B cell (primary cell): ENCODE measurements at regions not wholly inside any gene's neighbourhood (a gene's known extent, or its start where the extent isn't known, plus 50 kb on each side); places are given as distances from the start of the nearest gene placed in this dataset.

Experiments
- ATAC-seq: fragments of 200-7000 bp; cut with Tn5 transposase; one replicate; pipeline ENCODE4 v1.10.0; 2021; ENCODE audit warnings: low read depth, mild to moderate bottlenecking, moderate number of reproducible peaks, moderate library complexity
- CTCF ChIA-PET: fragments of 350-600 bp; sonication (Branson Sonifier 250); formaldehyde crosslinking; loops from one replicate; lab custom pipeline; 2021; ENCODE audit warnings: antibody characterized with exemption, inconsistent platforms; lab: Charles Lee
- POLR2A ChIA-PET: fragments of 350-600 bp; sonication (Branson Sonifier 250); formaldehyde crosslinking; loops from one replicate; lab custom pipeline; 2021; ENCODE audit warnings: antibody characterized with exemption; lab: Charles Lee
- DNase-seq: peaks from one replicate; pipeline ENCODE4 v3.0.0; 2013
- H2AFZ ChIP-seq: 2 replicates; pipeline ENCODE4 v1.6.1; 2012; ENCODE audit warnings: mild to moderate bottlenecking, low read depth, low read length; ENCODE audit not compliant: insufficient read depth, poor library complexity, severe bottlenecking
- H3K27ac ChIP-seq, 2 donors: 1 replicate in 1 of 2; 2 replicates in 1 of 2; pipeline ENCODE4 v1.5.1; 2012 to 2013; ENCODE audit warnings: low read length in 2 of 2, mild to moderate bottlenecking in 2 of 2, moderate library complexity in 1 of 2
- H3K27me3 ChIP-seq, 4 experiments: fragments of 200-600 bp in 1 of 4; sonication (generic) in 1 of 4; replicated peaks in 1 of 4; 1 replicate in 2 of 4; 2 replicates in 2 of 4; pipeline versions ENCODE4 v1.6.1 to v1.7.0; 2013 to 2016; ENCODE audit warnings: low read length in 3 of 4, mild to moderate bottlenecking in 2 of 4, mixed read lengths in 1 of 4, moderate library complexity in 1 of 4; ENCODE audit not compliant: insufficient read depth in 4 of 4, control insufficient read depth in 3 of 4; ENCODE audit errors: control extremely low read depth in 1 of 4
- H3K36me3 ChIP-seq, 2 experiments: replicated peaks in 1 of 2; 1 replicate in 1 of 2; 2 replicates in 1 of 2; pipeline versions ENCODE4 v1.6.1 to v1.7.1; 2013; ENCODE audit warnings: low read length in 1 of 2; ENCODE audit not compliant: insufficient read depth in 2 of 2, control insufficient read depth in 1 of 2; ENCODE audit errors: control extremely low read depth in 1 of 2, extremely low read depth in 1 of 2
- H3K4me1 ChIP-seq, 2 donors: fragments of 200-600 bp in 1 of 2; sonication (generic) in 1 of 2; 1 replicate in 1 of 2; 2 replicates in 1 of 2; pipeline versions ENCODE4 v1.5.1 to v1.6.1; 2013 to 2017; ENCODE audit warnings: low read length in 2 of 2; ENCODE audit not compliant: control insufficient read depth in 2 of 2, insufficient read depth in 2 of 2
- H3K4me2 ChIP-seq: replicated peaks from 2 replicates; pipeline ENCODE3; 2012; ENCODE audit warnings: mild to moderate bottlenecking, low read depth, low read length; ENCODE audit not compliant: poor library complexity, severe bottlenecking
- H3K4me3 ChIP-seq, 5 experiments: fragments of 200-600 bp in 1 of 5; sonication (generic) in 1 of 5; 1 replicate in 3 of 5; 2 replicates in 2 of 5; pipeline versions ENCODE4 v1.5.1 to v1.7.0; 2011 to 2016; ENCODE audit warnings: low read length in 4 of 5, mild to moderate bottlenecking in 4 of 5, low read depth in 2 of 5, control low read depth in 1 of 5, moderate library complexity in 1 of 5; ENCODE audit not compliant: insufficient read depth in 1 of 5; ENCODE audit errors: control extremely low read depth in 1 of 5, extremely low read depth in 1 of 5
- H3K79me2 ChIP-seq: fragments of 200-600 bp; sonication (generic); one replicate; pipeline ENCODE4 v1.6.0; 2016; ENCODE audit warnings: low read length; ENCODE audit not compliant: control insufficient read depth, insufficient read depth
- H3K9ac ChIP-seq: fragments of 200-600 bp; sonication (generic); 2 replicates; pipeline ENCODE4 v1.6.1; 2017; ENCODE audit warnings: mild to moderate bottlenecking, low read length, moderate library complexity
- H3K9me3 ChIP-seq, 3 donors: one replicate each; pipeline versions ENCODE4 v1.6.1 to v1.7.1; 2013; ENCODE audit warnings: low read length in 2 of 3; ENCODE audit not compliant: control insufficient read depth in 2 of 3, insufficient read depth in 1 of 3; ENCODE audit errors: control extremely low read depth in 1 of 3
- H4K20me1 ChIP-seq: 2 replicates; pipeline ENCODE4 v1.6.0; 2012; ENCODE audit warnings: mild to moderate bottlenecking, low read length; ENCODE audit not compliant: insufficient read depth, control insufficient read depth, poor library complexity, severe bottlenecking
- H3K27ac Mint-ChIP-seq: one replicate; pipeline ENCODE4 v1.8.0; 2021; ENCODE audit warnings: mixed read lengths
- H3K27me3 Mint-ChIP-seq: one replicate; pipeline ENCODE4 v1.8.0; 2021; ENCODE audit warnings: mixed read lengths
- H3K4me1 Mint-ChIP-seq: one replicate; pipeline ENCODE4 v1.8.0; 2021; ENCODE audit warnings: mixed read lengths
- H3K4me3 Mint-ChIP-seq: one replicate; pipeline ENCODE4 v1.8.0; 2021; ENCODE audit warnings: mixed read lengths
- H3K9me3 Mint-ChIP-seq: one replicate; pipeline ENCODE4 v1.8.0; 2022; ENCODE audit warnings: mixed read lengths; ENCODE audit not compliant: insufficient read depth
- EZH2 ChIP-seq: IDR thresholded peaks from 2 replicates; pipeline ENCODE4 v1.6.1; 2012; ENCODE audit warnings: borderline replicate concordance, low read depth, mild to moderate bottlenecking, moderate library complexity, low read length; ENCODE audit not compliant: insufficient read depth, poor library complexity, severe bottlenecking
- WGBS: methylation state at CpG from one replicate; pipeline ENCODE4 v1.1.5; 2013; ENCODE audit warnings: missing lambda C conversion rate; ENCODE audit not compliant: insufficient coverage; 5-methylcytosine and 5-hydroxymethylcytosine counted together
- intact Hi-C: fragments of 100-400 bp; cut with micrococcal nuclease; formaldehyde crosslinking; loops from one replicate; pipeline ENCODE4 v1.10.0; 2022
- TF ChIP-seq, protein P1 (sequence below): fragments of 200-600 bp; IDR thresholded peaks from one replicate; pipeline ENCODE4 v1.8.0; 2022; ENCODE audit warnings: antibody characterized with exemption, mild to moderate bottlenecking

DNA sequence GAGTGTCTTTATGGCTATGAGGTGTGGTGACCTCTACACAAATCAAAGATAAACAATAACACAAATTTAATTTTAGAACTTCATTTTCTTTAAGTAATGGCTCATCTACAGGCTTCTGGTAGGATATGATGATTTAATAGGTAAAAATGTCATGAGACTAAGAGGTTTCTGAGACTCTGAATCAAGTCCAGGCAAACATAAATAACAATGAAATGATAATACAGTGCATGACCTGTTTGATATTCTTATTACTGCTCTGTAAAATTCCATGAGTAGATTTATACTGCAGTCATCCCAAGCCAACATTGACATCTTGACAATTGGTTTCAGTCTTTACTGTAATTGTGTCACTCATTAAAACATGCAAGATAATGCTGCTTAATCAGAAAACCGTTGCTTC lies 936.8 kb downstream of the MCTP2 start:
- TF ChIP-seq EZH2 = no peak
- TF ChIP-seq, protein P1, sequence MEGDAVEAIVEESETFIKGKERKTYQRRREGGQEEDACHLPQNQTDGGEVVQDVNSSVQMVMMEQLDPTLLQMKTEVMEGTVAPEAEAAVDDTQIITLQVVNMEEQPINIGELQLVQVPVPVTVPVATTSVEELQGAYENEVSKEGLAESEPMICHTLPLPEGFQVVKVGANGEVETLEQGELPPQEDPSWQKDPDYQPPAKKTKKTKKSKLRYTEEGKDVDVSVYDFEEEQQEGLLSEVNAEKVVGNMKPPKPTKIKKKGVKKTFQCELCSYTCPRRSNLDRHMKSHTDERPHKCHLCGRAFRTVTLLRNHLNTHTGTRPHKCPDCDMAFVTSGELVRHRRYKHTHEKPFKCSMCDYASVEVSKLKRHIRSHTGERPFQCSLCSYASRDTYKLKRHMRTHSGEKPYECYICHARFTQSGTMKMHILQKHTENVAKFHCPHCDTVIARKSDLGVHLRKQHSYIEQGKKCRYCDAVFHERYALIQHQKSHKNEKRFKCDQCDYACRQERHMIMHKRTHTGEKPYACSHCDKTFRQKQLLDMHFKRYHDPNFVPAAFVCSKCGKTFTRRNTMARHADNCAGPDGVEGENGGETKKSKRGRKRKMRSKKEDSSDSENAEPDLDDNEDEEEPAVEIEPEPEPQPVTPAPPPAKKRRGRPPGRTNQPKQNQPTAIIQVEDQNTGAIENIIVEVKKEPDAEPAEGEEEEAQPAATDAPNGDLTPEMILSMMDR = no peak
- WGBS = no CpG with 5 or more reads among the region's 1 CpG
- no peak overlapping the region for H3K4me3 Mint-ChIP-seq
- H3K9me3 Mint-ChIP-seq = no peaks in the 10 kb centered on the region
- DNase-seq = no peak
- no peak for ATAC-seq
- no peak overlapping the region for H3K4me3 ChIP-seq
- no peaks in the 10 kb centered on the region for H4K20me1 ChIP-seq
- CTCF ChIA-PET = no interaction called here
- H3K9me3 ChIP-seq = peaks cover 0 to 11% (median 0%) of the 10 kb centered on the region in 3 donors
- H3K36me3 ChIP-seq = no peaks in the 10 kb centered on the region
- no peak overlapping the region for H3K4me2 ChIP-seq
- no peaks in the 10 kb centered on the region for H3K4me1 ChIP-seq
- no peak overlapping the region for H3K9ac ChIP-seq
- POLR2A ChIA-PET = no interaction called here
- H3K27ac ChIP-seq = no peak overlapping the region
- H3K27me3 ChIP-seq = no peaks in the 10 kb centered on the region
- H3K27ac Mint-ChIP-seq = no peak overlapping the region
- no peaks in the 10 kb centered on the region for H3K79me2 ChIP-seq
- H3K4me1 Mint-ChIP-seq = no peaks in the 10 kb centered on the region
- H2AFZ ChIP-seq = no peak overlapping the region
- H3K27me3 Mint-ChIP-seq = no peaks in the 10 kb centered on the region
- intact Hi-C loops = no loop called here

DNA sequence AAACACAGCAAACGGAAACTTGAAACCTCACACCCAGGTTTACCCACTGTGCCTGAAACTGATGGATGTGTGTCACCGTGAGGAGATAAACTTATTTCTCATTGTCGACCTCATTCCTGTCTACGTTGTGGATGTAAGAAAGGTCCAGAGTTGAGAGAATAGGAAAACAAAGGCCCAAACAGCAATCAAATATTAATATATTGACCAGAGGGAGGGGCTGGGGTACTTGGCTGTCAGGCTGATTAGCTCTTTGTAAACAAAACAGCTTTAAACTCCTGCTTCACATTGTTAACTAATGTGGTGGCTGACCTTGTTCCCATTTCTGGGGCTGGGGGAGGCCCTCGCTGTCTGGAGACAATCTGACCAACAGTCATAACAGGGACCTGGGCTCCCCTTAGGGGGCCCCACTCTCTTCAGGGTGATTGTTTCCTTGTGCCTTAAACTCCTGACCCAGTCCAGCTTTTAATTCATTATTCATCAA lies 937.6 kb downstream of the MCTP2 start:
- no peaks in the 10 kb centered on the region for H3K4me1 ChIP-seq
- H3K9me3 ChIP-seq = peaks cover 0 to 11% (median 0%) of the 10 kb centered on the region in 3 donors
- Mint-ChIP-seq H3K27ac (no peak overlapping the region), H3K4me3 (no peak overlapping the region), H3K4me1 (no peaks in the 10 kb centered on the region), H3K27me3 (no peaks in the 10 kb centered on the region), H3K9me3 (no peaks in the 10 kb centered on the region)
- H2AFZ ChIP-seq = no peak overlapping the region
- no peak for DNase-seq
- CTCF ChIA-PET = no interaction called here
- no peak overlapping the region for H3K9ac ChIP-seq
- no peaks in the 10 kb centered on the region for H4K20me1 ChIP-seq
- H3K79me2 ChIP-seq = no peaks in the 10 kb centered on the region
- WGBS = no CpG with 5 or more reads among the region's 5 CpGs
- no peak overlapping the region for H3K4me2 ChIP-seq
- no peak overlapping the region for H3K27ac ChIP-seq
- POLR2A ChIA-PET = no interaction called here
- no peak overlapping the region for H3K4me3 ChIP-seq
- no peaks in the 10 kb centered on the region for H3K27me3 ChIP-seq
- H3K36me3 ChIP-seq = no peaks in the 10 kb centered on the region
- intact Hi-C loops = no loop called here
- TF ChIP-seq EZH2 = no peak
- TF ChIP-seq, protein P1 = no peak
- ATAC-seq = no peak
